DOHH2 (cell line): ENCODE measurements at regions not wholly inside any gene's neighbourhood (a gene's known extent, or its start where the extent isn't known, plus 50 kb on each side); places are given as distances from the start of the nearest gene placed in this dataset.

ENCODE experiments used
- EZH2phosphoT487 ChIP-seq: fragments of 200-600 bp; sonication (generic); IDR thresholded peaks from 2 replicates; pipeline ENCODE4 v1.6.1; 2017; ENCODE audit warnings: borderline replicate concordance, mild to moderate bottlenecking, antibody characterized with exemption, low read length, moderate library complexity, mixed read lengths
- TF ChIP-seq, protein P1 (sequence below): fragments of 200-600 bp; sonication (generic); IDR thresholded peaks from one replicate; pipeline ENCODE4 v1.5.1; 2014; ENCODE audit warnings: antibody characterized with exemption, mild to moderate bottlenecking, low read depth, low read length; ENCODE audit not compliant: poor library complexity, severe bottlenecking

DNA sequence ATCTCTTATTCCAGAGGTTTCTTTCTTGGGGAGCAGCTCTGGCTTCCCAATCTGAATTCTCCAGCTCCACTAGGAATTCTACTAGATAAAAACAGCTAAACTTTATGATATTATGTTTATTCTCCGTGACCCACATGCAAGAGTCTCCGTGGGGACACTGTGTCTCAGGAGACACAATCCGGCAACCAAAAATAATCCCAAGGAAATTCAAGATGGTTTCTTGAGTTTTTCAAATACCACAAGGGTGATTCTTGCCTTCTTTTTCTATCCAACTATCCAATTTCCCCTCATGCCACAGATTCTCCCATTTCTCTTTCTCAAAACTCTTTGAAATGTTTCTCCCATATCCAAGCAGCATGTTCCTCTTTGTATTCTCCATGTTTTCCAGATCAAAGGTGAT lies 103.1 kb downstream of the FAS start:
- TF ChIP-seq, protein P1, sequence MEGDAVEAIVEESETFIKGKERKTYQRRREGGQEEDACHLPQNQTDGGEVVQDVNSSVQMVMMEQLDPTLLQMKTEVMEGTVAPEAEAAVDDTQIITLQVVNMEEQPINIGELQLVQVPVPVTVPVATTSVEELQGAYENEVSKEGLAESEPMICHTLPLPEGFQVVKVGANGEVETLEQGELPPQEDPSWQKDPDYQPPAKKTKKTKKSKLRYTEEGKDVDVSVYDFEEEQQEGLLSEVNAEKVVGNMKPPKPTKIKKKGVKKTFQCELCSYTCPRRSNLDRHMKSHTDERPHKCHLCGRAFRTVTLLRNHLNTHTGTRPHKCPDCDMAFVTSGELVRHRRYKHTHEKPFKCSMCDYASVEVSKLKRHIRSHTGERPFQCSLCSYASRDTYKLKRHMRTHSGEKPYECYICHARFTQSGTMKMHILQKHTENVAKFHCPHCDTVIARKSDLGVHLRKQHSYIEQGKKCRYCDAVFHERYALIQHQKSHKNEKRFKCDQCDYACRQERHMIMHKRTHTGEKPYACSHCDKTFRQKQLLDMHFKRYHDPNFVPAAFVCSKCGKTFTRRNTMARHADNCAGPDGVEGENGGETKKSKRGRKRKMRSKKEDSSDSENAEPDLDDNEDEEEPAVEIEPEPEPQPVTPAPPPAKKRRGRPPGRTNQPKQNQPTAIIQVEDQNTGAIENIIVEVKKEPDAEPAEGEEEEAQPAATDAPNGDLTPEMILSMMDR, result no peak
- no peak for TF ChIP-seq EZH2phosphoT487
